ENCODE measurements at regions not wholly inside any gene's neighbourhood (a gene's known extent, or its start where the extent isn't known, plus 50 kb on each side); places are given as distances from the start of the nearest gene placed in this dataset.

- peak; percentile 67 for TF ChIP-seq WT1 (tag by site-specific recombination; IDR thresholded peaks at IDR 0.05)
- TF ChIP-seq GFI1B (tag by site-specific recombination; IDR thresholded peaks at IDR 0.05): 0 out of 2 replicates have a peak, but pooled peaks have one; percentile 11
- no peak; the same call in 1 of the 2 replicates for TF ChIP-seq PRDM1 (tag by site-specific recombination; IDR thresholded peaks at IDR 0.05)
- no peak for TF ChIP-seq PRDM4 (tag by site-specific recombination; IDR thresholded peaks at IDR 0.05)
- TF ChIP-seq TSHZ1 (tag by site-specific recombination; IDR thresholded peaks at IDR 0.05; ENCODE audit: borderline replicate concordance): 0 out of 2 replicates have a peak, but pooled peaks have one; percentile 54
- TF ChIP-seq BCL6B (tag by site-specific recombination; IDR thresholded peaks at IDR 0.05): 0 out of 2 replicates have a peak, but pooled peaks have one; percentile 19
- TF ChIP-seq ZNF184 (tag by site-specific recombination; IDR thresholded peaks at IDR 0.05): peak; percentile 57; the same call in 1 of the 2 replicates
- TF ChIP-seq PRDM6 (tag by site-specific recombination; IDR thresholded peaks at IDR 0.05): peak; percentile 88
- TF ChIP-seq SP7 (tag by site-specific recombination; IDR thresholded peaks at IDR 0.05): peak; percentile 87
- no peak for TF ChIP-seq ZNF239 (tag by site-specific recombination; IDR thresholded peaks at IDR 0.05)
- TF ChIP-seq ZNF843 (tag by site-specific recombination; IDR thresholded peaks at IDR 0.05): peak; percentile 89
- no peak for TF ChIP-seq TRIM28 (IDR thresholded peaks at IDR 0.05; ENCODE audit: borderline replicate concordance, low read length)
- TF ChIP-seq ZBTB44 (tag by site-specific recombination; IDR thresholded peaks at IDR 0.05): peak; percentile 46
- no peak for TF ChIP-seq ZNF777 (tag by site-specific recombination; IDR thresholded peaks at IDR 0.05; ENCODE audit: borderline replicate concordance)
- TF ChIP-seq HIC1 (tag by site-specific recombination; IDR thresholded peaks at IDR 0.05): peak; percentile 71
- peak; percentile 59; the same call in 1 of the 2 replicates for TF ChIP-seq ZXDB (tag by site-specific recombination; IDR thresholded peaks at IDR 0.05)
- peak; percentile 70 for TF ChIP-seq ZBTB17 (tag by site-specific recombination; IDR thresholded peaks at IDR 0.05)
- TF ChIP-seq ZNF558 (tag by site-specific recombination; IDR thresholded peaks at IDR 0.05): peak; percentile 80; the same call in 1 of the 2 replicates
- peak; percentile 67; the same call in 1 of the 2 replicates for TF ChIP-seq ZNF24 (tag by site-specific recombination; IDR thresholded peaks at IDR 0.05)
- TF ChIP-seq ZNF366 (tag by site-specific recombination; conservative IDR thresholded peaks at IDR 0.05): peak; percentile 69
- TF ChIP-seq TCF7L2 (IDR thresholded peaks at IDR 0.05; ENCODE audit: borderline replicate concordance, low read depth, low read length): no peak
- TF ChIP-seq ZNF398 (tag by site-specific recombination; IDR thresholded peaks at IDR 0.05): peak; percentile 64
- 0 out of 2 replicates have a peak, but pooled peaks have one; percentile 20 for TF ChIP-seq ZBTB48 (tag by site-specific recombination; IDR thresholded peaks at IDR 0.05)
- 0 out of 2 replicates have a peak, but pooled peaks have one; percentile 26 for TF ChIP-seq ZNF596 (tag by site-specific recombination; IDR thresholded peaks at IDR 0.05)
Observed at GRCh38 chr4:186829740-186830449, 106.2 kb upstream of the FAT1 start (continued).

Measured in HEK293 (cell line).